A673 (cell line): ENCODE measurements at regions not wholly inside any gene's neighbourhood (a gene's known extent, or its start where the extent isn't known, plus 50 kb on each side); places are given as distances from the start of the nearest gene placed in this dataset.

Experiments used
- BruUV-seq: library from RNA; stranded (reverse); fragments of 400-500 nt; replicated peaks from 2 replicates; lab custom pipeline; 2021; lab: Mats Ljungman, UMichigan
- CTCF ChIA-PET: fragments of 300-600 bp; sonication (Branson Sonifier 250); formaldehyde crosslinking; loops from one replicate; lab custom pipeline; 2022; ENCODE audit warnings: antibody characterized with exemption; lab: Charles Lee
- POLR2A ChIA-PET: fragments of 300-600 bp; sonication (Branson Sonifier 250); formaldehyde crosslinking; loops from one replicate; lab custom pipeline; 2022; ENCODE audit warnings: antibody characterized with exemption; ENCODE audit not compliant: low non-redundant PET; lab: Charles Lee
- DNase-seq: peaks from one replicate; pipeline ENCODE4 v3.0.0-alpha.2; 2015; ENCODE audit warnings: low spot score
- H3K27ac ChIP-seq: fragments of 200-600 bp; sonication (generic); 2 replicates; pipeline ENCODE4 v1.5.1; 2016; ENCODE audit warnings: mixed run types, low read depth, mild to moderate bottlenecking, mixed read lengths, antibody characterized with exemption, low read length; ENCODE audit not compliant: poor library complexity, severe bottlenecking
- H3K27me3 ChIP-seq: fragments of 200-600 bp; sonication (generic); replicated peaks from 2 replicates; pipeline ENCODE4 v1.6.1; 2017; ENCODE audit warnings: mixed run types, low read depth, mild to moderate bottlenecking, mixed read lengths, antibody characterized with exemption, low read length; ENCODE audit not compliant: insufficient read depth, poor library complexity
- H3K36me3 ChIP-seq: fragments of 200-600 bp; sonication (generic); 2 replicates; pipeline ENCODE4 v1.6.1; 2016; ENCODE audit warnings: mixed run types, mild to moderate bottlenecking, mixed read lengths, antibody characterized with exemption, low read length; ENCODE audit not compliant: insufficient read depth, poor library complexity, severe bottlenecking
- H3K4me1 ChIP-seq: fragments of 200-600 bp; sonication (generic); 2 replicates; pipeline ENCODE4 v1.6.1; 2017; ENCODE audit warnings: mixed run types, mild to moderate bottlenecking, mixed read lengths, antibody characterized with exemption, low read length; ENCODE audit not compliant: insufficient read depth, poor library complexity, severe bottlenecking
- H3K4me3 ChIP-seq: fragments of 200-600 bp; sonication (generic); 2 replicates; pipeline ENCODE4 v1.5.1; 2016; ENCODE audit warnings: low read depth, mixed run types, mild to moderate bottlenecking, mixed read lengths, low read length; ENCODE audit not compliant: poor library complexity, severe bottlenecking
- H3K9me3 ChIP-seq: fragments of 200-600 bp; sonication (generic); 2 replicates; pipeline ENCODE4 v1.6.1; 2016; ENCODE audit warnings: mixed run types, low read depth, mild to moderate bottlenecking, mixed read lengths, antibody characterized with exemption, low read length; ENCODE audit not compliant: poor library complexity, severe bottlenecking
- EZH2 ChIP-seq: fragments of 200-600 bp; sonication (generic); IDR thresholded peaks from 2 replicates; pipeline ENCODE4 v1.6.1; 2017; ENCODE audit warnings: borderline replicate concordance, low read depth, mild to moderate bottlenecking, mixed read lengths, antibody characterized with exemption, low read length; ENCODE audit not compliant: poor library complexity, severe bottlenecking
- intact Hi-C: fragments of 100-400 bp; cut with micrococcal nuclease; formaldehyde crosslinking; loops from one replicate; pipeline ENCODE4 v1.10.0; 2022; ENCODE audit not compliant: unreplicated experiment
- TF ChIP-seq, protein P1 (sequence below): fragments of 300-800, 200-600 bp; sonication (generic); conservative IDR thresholded peaks from 2 replicates; pipeline ENCODE4 v1.5.1; 2017; ENCODE audit warnings: low read depth, mild to moderate bottlenecking, antibody characterized with exemption, low read length, moderate library complexity, mixed read lengths

DNA sequence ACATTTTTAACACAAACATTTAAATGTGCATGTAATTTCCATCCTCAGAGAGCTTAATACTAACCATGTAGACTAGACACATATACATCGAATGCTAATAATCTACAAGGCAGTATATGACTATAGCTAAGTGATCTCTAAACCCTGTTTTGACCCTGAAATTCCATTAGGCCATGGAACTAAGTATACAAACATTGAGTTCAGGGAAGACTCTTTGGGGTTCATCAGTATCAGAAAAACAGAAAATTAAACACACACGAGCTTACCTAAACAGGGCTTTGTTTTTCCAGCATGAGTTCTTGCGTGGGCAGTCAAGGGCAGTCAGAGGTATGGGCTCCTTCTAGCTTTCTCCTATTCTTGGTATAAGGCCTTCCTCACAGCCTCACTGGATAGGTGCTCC lies 106.0 kb upstream of the COPS8 start:
- no peaks in the 10 kb centered on the region for H3K36me3 ChIP-seq
- peaks cover 12% of the 10 kb centered on the region for H3K27me3 ChIP-seq
- H3K4me1 ChIP-seq: no peaks in the 10 kb centered on the region
- intact Hi-C loops: no loop called here
- no TSS peak for BruUV-seq
- no peak overlapping the region for H3K4me3 ChIP-seq
- no peak for TF ChIP-seq EZH2
- TF ChIP-seq, protein P1, sequence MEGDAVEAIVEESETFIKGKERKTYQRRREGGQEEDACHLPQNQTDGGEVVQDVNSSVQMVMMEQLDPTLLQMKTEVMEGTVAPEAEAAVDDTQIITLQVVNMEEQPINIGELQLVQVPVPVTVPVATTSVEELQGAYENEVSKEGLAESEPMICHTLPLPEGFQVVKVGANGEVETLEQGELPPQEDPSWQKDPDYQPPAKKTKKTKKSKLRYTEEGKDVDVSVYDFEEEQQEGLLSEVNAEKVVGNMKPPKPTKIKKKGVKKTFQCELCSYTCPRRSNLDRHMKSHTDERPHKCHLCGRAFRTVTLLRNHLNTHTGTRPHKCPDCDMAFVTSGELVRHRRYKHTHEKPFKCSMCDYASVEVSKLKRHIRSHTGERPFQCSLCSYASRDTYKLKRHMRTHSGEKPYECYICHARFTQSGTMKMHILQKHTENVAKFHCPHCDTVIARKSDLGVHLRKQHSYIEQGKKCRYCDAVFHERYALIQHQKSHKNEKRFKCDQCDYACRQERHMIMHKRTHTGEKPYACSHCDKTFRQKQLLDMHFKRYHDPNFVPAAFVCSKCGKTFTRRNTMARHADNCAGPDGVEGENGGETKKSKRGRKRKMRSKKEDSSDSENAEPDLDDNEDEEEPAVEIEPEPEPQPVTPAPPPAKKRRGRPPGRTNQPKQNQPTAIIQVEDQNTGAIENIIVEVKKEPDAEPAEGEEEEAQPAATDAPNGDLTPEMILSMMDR: no peak
- no peak for DNase-seq
- ChIA-PET POLR2A (no interaction called here), CTCF (no interaction called here)
- no peaks in the 10 kb centered on the region for H3K9me3 ChIP-seq
- no peak overlapping the region for H3K27ac ChIP-seq

- Histone ChIP-seq H3K36me3 (no peaks in the 10 kb centered on the region), H3K4me3 (no peak overlapping the region), H3K9me3 (no peaks in the 10 kb centered on the region), H3K27ac (no peak overlapping the region), H3K27me3 (peaks cover 17% of the 10 kb centered on the region), H3K4me1 (no peaks in the 10 kb centered on the region)
- ChIA-PET POLR2A (no interaction called here), CTCF (no interaction called here)
- DNase-seq: no peak
- TF ChIP-seq EZH2: no peak
- TF ChIP-seq, protein P1: no peak
- BruUV-seq: no TSS peak
- intact Hi-C loops: no loop called here
Observed at GRCh38 chr2:236980961-236981360, 104.7 kb upstream of the COPS8 start.

DNA sequence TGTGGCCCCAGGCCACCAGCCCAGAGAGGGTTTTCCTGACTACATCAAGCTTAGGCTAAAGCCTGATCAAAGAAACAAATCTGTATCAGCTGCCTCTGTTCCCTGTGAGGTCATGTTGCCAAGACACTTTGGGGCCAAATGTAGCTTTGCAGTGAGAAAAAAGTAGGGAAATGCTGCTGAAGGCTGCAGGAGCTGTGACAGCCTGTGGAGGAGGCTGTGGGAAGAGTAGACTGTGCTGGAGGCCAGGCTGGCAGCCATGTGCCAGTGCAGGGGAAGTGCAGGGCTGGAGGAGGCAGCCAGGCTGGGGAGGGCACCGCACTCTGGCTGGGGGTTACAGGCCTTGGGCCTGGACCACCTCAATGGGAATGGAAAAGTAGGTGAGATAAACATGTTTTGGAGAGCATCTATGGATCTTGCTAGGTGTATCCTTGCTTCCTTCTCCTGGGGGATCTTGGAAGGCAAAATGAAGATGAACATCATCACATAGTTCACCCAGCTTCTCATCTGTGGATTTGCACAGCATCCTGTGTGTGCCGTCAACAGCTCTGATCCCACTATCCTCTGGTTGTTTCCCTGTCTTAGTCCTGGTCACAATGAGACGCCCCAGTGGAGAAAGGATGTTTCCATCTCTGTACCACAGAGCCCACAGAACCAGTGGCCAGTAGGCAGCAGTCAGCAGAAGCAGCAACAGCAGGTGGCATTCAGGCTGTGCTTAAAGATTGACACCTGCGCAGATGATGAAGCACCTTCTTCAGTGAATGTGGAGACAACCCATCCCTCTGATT lies 103.8 kb upstream of the COPS8 start:
- H3K9me3 ChIP-seq: no peaks in the 10 kb centered on the region
- no peak for DNase-seq
- H3K4me1 ChIP-seq: no peaks in the 10 kb centered on the region
- no peaks in the 10 kb centered on the region for H3K36me3 ChIP-seq
- CTCF ChIA-PET: no interaction called here
- no peak overlapping the region for H3K4me3 ChIP-seq
- no peak overlapping the region for H3K27ac ChIP-seq
- POLR2A ChIA-PET: no interaction called here
- H3K27me3 ChIP-seq: peaks cover 25% of the 10 kb centered on the region
- intact Hi-C loops: no loop called here
- TF ChIP-seq, protein P1: no peak
- TF ChIP-seq EZH2: no peak
- no TSS peak for BruUV-seq
